ENCODE measurements at regions not wholly inside any gene's neighbourhood (a gene's known extent, or its start where the extent isn't known, plus 50 kb on each side); places are given as distances from the start of the nearest gene placed in this dataset.

DNA sequence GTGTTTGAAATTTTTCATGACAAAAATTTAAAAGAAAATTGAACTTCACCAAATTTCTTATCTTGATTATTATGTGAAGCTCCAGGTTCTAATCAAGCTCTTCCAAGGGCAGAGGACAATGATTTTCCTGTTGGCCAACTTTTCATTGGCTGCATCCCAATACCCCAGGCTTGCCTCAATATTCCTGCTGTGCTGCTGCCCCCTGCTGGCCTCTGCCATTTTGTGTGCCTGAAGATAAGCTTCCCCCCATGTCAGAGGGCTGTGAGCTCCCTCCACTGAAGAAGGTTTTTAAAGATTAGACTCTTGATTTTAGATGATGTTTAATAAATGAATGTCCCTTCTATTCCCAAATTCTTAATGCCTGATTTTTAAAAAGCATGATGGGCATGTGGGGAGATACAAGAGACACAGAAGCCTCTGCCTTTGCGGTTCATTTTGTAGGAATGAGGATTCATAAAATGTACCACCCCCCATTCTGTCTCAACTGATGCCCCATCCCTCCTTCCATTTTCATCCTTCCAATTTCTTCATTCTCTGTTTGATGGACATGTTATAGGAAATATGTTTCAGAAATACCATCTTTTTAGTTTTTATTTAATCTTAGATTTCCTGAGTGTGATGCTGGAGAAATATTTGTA, 76.7 kb upstream of the RGS6 start:
- H3K4me3 ChIP-seq, result no peak overlapping the region
- H3K4me1 ChIP-seq (replicated peaks; ENCODE audit: insufficient read depth), result no peaks in the 10 kb centered on the region
- ChIA-PET POLR2A (ENCODE audit: unreplicated experiment) (interaction anchor here (0.5 kb wide), 1 partner anchor 52 kb away, joined by 4 read pairs; no protein-coding TSS in a partner anchor), CTCF (interaction anchor here (0.8 to 1.4 kb wide), 3 partner anchors 467 to 751 kb away, joined by 3 to 4 read pairs (median 4); no protein-coding TSS in a partner anchor)
- no peaks in the 10 kb centered on the region for H3K36me3 ChIP-seq (ENCODE audit: low read depth)
- no peaks in the 10 kb centered on the region for H3K79me2 ChIP-seq (ENCODE audit: low read depth)
- no peaks in the 10 kb centered on the region for H3K27me3 ChIP-seq (ENCODE audit: insufficient read depth, low read depth)
- BruUV-seq (replicated peaks), result no TSS peak
- TF ChIP-seq, protein P1, sequence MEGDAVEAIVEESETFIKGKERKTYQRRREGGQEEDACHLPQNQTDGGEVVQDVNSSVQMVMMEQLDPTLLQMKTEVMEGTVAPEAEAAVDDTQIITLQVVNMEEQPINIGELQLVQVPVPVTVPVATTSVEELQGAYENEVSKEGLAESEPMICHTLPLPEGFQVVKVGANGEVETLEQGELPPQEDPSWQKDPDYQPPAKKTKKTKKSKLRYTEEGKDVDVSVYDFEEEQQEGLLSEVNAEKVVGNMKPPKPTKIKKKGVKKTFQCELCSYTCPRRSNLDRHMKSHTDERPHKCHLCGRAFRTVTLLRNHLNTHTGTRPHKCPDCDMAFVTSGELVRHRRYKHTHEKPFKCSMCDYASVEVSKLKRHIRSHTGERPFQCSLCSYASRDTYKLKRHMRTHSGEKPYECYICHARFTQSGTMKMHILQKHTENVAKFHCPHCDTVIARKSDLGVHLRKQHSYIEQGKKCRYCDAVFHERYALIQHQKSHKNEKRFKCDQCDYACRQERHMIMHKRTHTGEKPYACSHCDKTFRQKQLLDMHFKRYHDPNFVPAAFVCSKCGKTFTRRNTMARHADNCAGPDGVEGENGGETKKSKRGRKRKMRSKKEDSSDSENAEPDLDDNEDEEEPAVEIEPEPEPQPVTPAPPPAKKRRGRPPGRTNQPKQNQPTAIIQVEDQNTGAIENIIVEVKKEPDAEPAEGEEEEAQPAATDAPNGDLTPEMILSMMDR (conservative IDR thresholded peaks at IDR 0.05), result peak; percentile 73
- TF ChIP-seq EZH2 (IDR thresholded peaks at IDR 0.05; ENCODE audit: low read depth), result no peak
- no peak overlapping the region for H3K27ac ChIP-seq
- no peak overlapping the region for H3K4me2 ChIP-seq
- intact Hi-C loops (cut with micrococcal nuclease; ENCODE audit: unreplicated experiment), result loop anchor here (1.0 to 10.0 kb wide), 4 partner anchors 102 to 1033 kb away; no protein-coding TSS in a partner anchor
- peak in 1 of 2 experiments; percentile 58 for DNase-seq
- H4K20me1 ChIP-seq (ENCODE audit: insufficient read depth), result no peaks in the 10 kb centered on the region
- no peaks in the 10 kb centered on the region for H3F3A ChIP-seq (ENCODE audit: insufficient read depth, low read depth)
- no peaks in the 10 kb centered on the region for H3K9me2 ChIP-seq (ENCODE audit: insufficient read depth)
- peaks cover 9% of the 10 kb centered on the region; the same call in 1 of the 2 replicates for H3K9me3 ChIP-seq (ENCODE audit: insufficient read depth, low read depth)
- no peak overlapping the region for H2AFZ ChIP-seq

DNA sequence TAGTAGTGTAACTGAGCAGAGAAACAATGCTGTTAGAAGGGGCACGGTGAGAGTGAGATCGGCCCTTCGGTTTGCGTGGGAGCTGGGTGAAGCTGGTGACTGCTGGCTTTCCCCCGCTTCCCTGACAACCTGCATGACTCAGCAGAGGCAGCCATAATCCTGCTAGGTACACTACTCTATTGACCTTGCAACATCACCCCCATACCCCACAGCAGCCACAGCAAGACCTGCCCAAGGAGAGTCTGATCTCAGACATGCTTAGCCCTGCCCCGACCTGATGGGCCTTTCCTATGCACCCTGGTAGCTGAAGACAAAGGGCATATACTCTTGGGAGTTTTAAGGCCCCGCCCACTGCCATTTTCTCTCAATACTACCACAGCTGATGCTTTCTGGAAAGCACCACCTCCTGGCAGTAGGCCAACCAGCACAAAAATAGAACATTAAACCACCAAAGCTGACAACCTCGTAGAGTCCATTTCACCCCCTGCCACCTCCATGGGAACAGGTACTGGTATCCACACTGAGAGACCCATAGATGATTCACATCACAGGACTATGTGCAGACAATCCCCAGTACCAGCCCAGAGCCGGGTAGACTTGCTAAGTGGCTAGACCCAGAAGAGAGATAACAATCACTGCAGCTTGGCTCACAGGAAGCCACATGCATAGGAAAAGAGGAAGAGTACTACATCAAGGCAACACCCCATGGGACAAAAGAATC, 75.9 kb upstream of the RGS6 start:
- ChIA-PET POLR2A (ENCODE audit: unreplicated experiment) (no interaction called here), CTCF (no interaction called here)
- no peak for DNase-seq

DNA sequence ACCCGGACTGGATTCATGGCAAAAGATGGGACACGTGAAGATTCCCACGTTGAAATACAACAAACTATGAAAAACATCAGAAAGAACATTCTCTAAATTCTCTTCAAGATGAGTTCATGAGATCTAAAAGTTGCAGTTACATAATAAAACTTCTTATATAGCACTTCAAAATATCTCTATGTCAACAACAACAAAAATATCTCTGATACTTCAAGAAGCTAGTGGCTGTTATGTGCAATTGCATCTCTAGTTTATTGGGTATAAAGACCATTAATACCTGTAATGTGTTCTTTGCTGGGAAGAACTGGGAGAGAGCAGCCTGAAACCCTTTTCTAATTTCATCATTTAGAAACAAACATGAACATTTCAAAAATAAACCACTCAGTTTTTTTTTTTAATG, 69.2 kb upstream of the RGS6 start:
- intact Hi-C loops (cut with micrococcal nuclease; ENCODE audit: unreplicated experiment), result no loop called here
- CTCF ChIA-PET, result interaction anchor here (0.7 kb wide), 1 partner anchor 8 kb away, joined by 7 read pairs; no protein-coding TSS in a partner anchor
- BruUV-seq (replicated peaks), result no TSS peak

More for the DNA sequence above, 75.9 kb upstream of the RGS6 start:
- Histone ChIP-seq H3K4me2 (no peak overlapping the region), H3K27ac (no peak overlapping the region), H3F3A (ENCODE audit: insufficient read depth, low read depth) (no peaks in the 10 kb centered on the region), H3K36me3 (ENCODE audit: low read depth) (no peaks in the 10 kb centered on the region), H3K27me3 (ENCODE audit: insufficient read depth, low read depth) (no peaks in the 10 kb centered on the region), H3K79me2 (ENCODE audit: low read depth) (no peaks in the 10 kb centered on the region), H3K9me2 (ENCODE audit: insufficient read depth) (no peaks in the 10 kb centered on the region), H2AFZ (no peak overlapping the region), H3K9me3 (ENCODE audit: insufficient read depth, low read depth) (peaks cover 9% of the 10 kb centered on the region; the same call in 1 of the 2 replicates), H4K20me1 (ENCODE audit: insufficient read depth) (no peaks in the 10 kb centered on the region), H3K4me1 (replicated peaks; ENCODE audit: insufficient read depth) (no peaks in the 10 kb centered on the region), H3K4me3 (no peak overlapping the region)
- TF ChIP-seq, protein P1 (conservative IDR thresholded peaks at IDR 0.05), result no peak
- no peak for TF ChIP-seq EZH2 (IDR thresholded peaks at IDR 0.05; ENCODE audit: low read depth)
- intact Hi-C loops (cut with micrococcal nuclease; ENCODE audit: unreplicated experiment), result loop anchor here (5.0 to 10.0 kb wide), 2 partner anchors 752 to 1034 kb away; no protein-coding TSS in a partner anchor
- no TSS peak for BruUV-seq (replicated peaks)

More for the DNA sequence above, 69.2 kb upstream of the RGS6 start:
- H3K27ac ChIP-seq, result no peak overlapping the region
- no peaks in the 10 kb centered on the region for H3K79me2 ChIP-seq (ENCODE audit: low read depth)
- no peak overlapping the region for H3K4me3 ChIP-seq
- peaks cover 9% of the 10 kb centered on the region; the same call in 1 of the 2 replicates for H3K9me3 ChIP-seq (ENCODE audit: insufficient read depth, low read depth)
- POLR2A ChIA-PET (ENCODE audit: unreplicated experiment), result no interaction called here
- H3K36me3 ChIP-seq (ENCODE audit: low read depth), result no peaks in the 10 kb centered on the region
- no peak for DNase-seq
- no peaks in the 10 kb centered on the region for H3K9me2 ChIP-seq (ENCODE audit: insufficient read depth)
- H2AFZ ChIP-seq, result no peak overlapping the region
- no peaks in the 10 kb centered on the region for H3F3A ChIP-seq (ENCODE audit: insufficient read depth, low read depth)
- H3K27me3 ChIP-seq (ENCODE audit: insufficient read depth, low read depth), result no peaks in the 10 kb centered on the region
- TF ChIP-seq EZH2 (IDR thresholded peaks at IDR 0.05; ENCODE audit: low read depth), result no peak
- TF ChIP-seq, protein P1 (conservative IDR thresholded peaks at IDR 0.05), result peak; percentile 40
- no peaks in the 10 kb centered on the region for H3K4me1 ChIP-seq (replicated peaks; ENCODE audit: insufficient read depth)
- H3K4me2 ChIP-seq, result no peak overlapping the region
- H4K20me1 ChIP-seq (ENCODE audit: insufficient read depth), result no peaks in the 10 kb centered on the region

All from PC-9 (cell line).